NCI-H82 (cell line): ENCODE measurements at regions not wholly inside any gene's neighbourhood (a gene's known extent, or its start where the extent isn't known, plus 50 kb on each side); places are given as distances from the start of the nearest gene placed in this dataset.
"Not testable (repeated sequence)": the region's sequence is repeated elsewhere in the genome, so short reads cannot be mapped to it uniquely, and the experiment has no call there.

Experiments
- DNase-seq: peaks from one replicate; lab custom pipeline; 2025; lab: John Stamatoyannopoulos, UW

DNA sequence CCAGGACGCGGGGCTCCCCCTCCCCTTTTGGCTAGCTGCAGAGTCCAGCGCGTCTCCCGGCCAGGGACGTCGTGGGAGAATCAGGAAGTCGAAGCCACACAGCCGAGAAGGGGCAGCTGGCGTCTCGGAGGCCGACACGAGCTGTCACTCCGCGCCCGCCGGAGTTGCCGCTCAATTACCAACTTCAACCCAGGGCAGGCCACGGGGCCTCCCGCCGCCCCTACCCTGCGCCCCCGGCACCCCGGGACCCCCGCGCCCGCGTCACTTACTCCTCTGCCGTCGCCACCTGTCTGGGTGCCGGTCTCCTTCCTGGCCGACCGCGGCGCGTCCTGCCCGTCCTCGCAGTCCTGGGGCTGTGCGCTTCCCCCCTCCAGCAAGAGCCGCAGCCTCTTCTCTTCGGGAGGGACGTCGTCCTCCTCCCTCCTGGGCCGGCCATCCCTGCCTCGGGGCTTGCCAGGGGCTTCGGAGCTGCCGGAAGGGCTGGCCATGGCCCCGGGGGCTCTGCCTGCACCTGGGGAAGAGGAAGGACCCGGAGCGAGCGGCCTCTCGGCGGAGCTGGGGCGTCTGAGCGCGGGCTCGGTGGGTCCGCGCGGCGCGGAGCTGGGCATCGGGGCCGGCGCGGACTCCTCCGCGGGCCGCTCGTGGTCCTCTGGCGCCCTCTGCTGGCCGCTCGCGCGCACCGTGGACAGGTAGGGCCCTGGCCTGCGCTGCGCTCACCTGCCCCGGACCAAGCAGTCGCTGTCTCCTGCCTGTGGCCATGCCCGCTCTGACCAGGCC is 65.6 kb upstream of the CLEC6A start:
- DNase-seq: not testable (repeated sequence)

DNA sequence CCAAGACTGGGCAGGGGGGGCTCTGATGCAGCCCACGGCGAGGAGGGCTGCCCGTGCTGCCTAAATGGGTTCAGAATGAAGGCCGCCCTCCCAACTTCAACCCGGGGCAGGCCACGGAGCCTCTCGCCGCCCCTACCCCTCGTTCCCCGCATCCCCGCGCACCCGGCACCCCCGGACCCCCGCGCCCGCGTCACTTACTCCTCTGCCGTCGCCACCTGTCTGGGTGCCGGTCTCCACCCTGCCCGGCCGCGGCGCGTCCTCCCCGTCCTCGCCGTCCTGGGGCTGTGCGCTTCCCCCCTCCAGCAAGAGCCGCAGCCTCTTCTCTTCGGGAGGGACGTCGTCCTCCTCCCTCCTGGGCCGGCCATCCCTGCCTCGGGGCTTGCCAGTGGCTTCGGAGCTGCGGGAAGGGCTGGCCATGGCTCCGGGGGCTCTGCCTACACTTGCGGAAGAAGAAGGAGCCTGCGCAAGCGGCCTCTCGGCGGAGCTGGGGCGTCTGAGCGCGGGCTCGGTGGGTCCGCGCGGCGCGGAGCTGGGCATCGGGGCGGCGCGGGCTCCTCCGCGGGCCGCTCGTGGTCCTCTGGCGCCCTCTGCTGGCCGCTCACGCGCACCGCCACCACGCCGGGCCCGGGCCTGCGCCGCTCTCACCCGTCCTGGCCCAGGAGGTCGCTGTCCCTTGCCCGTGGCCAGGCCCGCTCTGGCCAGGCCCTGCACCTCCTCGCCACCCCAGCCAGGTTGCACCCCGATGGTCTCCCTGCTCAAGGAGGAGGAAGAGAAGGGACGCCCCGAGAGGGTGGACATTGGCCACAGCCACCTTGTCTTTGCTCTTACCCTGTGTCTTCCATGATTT is 59.3 kb upstream of the CLEC6A start:
- DNase-seq: peak; percentile 54

DNA sequence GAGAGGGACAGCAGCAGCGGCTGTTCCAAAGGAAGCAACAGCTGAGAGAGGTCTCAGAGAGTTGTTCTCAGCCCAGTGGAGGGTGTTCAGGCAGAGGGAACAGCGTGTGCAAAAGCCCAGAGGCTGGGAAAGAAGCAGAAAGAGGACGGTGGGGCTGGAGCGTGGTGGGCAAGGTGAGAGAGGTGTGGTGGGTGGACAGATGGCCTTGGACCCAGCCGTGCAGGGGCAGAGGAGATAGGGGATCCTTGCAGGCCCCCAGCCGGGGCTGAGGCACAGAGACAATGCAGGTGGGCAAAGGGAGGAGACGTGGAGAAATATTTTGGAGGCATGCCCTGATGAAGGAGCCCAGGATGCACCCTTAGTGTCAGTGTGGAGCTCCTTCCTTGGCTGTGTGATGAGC is 58.4 kb upstream of the CLEC6A start:
- not testable (repeated sequence) for DNase-seq

DNA sequence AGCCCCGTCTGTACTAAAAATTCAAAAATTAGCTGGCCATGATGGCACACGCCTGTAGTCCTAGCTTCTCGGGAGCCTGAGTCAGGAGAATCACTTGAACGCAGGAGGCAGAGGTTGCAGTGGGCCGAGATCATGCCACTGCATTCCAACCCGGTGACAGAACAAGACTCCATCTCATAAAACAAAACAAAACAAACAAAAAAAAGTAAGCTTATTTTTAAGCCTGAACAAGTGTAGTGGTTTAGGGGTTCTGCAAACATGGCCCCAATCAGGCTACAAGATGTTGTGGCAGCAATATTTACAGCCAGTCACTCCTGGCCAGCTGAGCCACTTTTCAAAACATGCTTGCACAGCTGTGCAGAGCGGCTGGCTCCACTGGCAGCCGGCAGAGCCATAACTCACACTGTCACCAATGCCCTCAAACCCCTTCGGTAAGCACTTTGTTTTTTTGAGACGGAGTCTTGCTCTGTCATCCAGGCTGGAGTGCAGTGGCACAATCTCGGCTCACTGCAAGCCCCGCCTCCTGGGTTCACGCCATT is 56.2 kb upstream of the CLEC6A start:
- DNase-seq: peak; percentile 14

DNA sequence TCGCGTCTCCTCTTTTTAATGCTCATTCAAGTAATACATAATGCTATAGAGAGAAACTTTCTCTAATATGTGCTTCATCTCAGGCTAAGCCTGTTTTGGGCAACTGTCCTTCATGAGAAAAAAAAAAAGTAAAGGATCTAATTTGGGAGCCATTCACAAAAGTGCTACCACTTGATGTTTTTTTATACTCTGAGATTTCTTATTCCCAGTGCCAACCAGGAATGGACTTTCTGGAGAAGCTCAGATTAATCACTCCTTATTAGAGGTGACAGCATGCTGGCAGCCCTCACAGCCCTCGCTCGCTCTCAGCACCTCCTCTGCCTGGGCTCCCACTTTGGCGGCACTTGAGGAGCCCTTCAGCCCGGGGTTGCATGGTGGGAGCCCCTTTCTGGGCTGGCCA is 51.9 kb upstream of the CLEC6A start:
- DNase-seq: not testable (repeated sequence)

DNA sequence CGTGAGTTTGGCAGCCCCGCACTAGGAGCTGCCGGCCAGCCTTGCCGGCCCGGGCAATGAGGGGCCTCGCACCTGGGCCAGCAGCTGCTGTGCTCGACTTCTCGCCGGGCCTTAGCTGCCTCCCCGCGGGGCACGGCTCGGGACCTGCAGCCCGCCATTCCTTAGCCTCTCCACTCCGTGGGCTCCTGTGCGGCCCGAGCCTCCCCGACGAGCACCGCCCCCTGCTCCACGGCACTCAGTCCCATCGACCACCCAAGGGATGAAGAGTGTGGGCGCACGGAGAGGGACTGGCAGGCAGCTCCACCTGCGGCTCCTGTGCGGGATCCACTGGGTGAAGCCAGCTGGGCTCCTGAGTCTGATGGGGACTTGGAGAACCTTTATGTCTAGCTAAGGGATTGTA is 51.4 kb upstream of the CLEC6A start:
- not testable (repeated sequence) for DNase-seq
